MCF 10A (cell line): ENCODE measurements at regions not wholly inside any gene's neighbourhood (a gene's known extent, or its start where the extent isn't known, plus 50 kb on each side); places are given as distances from the start of the nearest gene placed in this dataset.

ENCODE experiments used
- BruUV-seq: library from RNA; stranded (reverse); fragments of 400-500 nt; replicated peaks from 2 replicates; lab custom pipeline; 2021; lab: Mats Ljungman, UMichigan
- CTCF ChIA-PET: fragments of 300-600 bp; sonication (Branson Sonifier 250); formaldehyde crosslinking; extraction: SDS; loops from one replicate; lab custom pipeline; 2021; ENCODE audit warnings: antibody characterized with exemption, inconsistent platforms; lab: Yijun Ruan, JAX
- POLR2A ChIA-PET: fragments of 300-600, 350-650 bp; sonication (Branson Sonifier 250); formaldehyde crosslinking; extraction: SDS; loops from one replicate; lab custom pipeline; 2020; ENCODE audit warnings: antibody characterized with exemption, inconsistent platforms; lab: Yijun Ruan, JAX
- DNase-seq: peaks from one replicate; pipeline ENCODE4 v3.0.0-alpha.2; 2018; ENCODE audit not compliant: unreplicated experiment
- H3K27ac Mint-ChIP-seq: one replicate; pipeline ENCODE4 v1.8.0; 2022; ENCODE audit warnings: mild to moderate bottlenecking, low read depth, mixed read lengths; ENCODE audit not compliant: unreplicated experiment
- H3K27me3 Mint-ChIP-seq: one replicate; pipeline ENCODE4 v1.8.0; 2022; ENCODE audit warnings: mixed read lengths; ENCODE audit not compliant: insufficient read depth, unreplicated experiment
- H3K36me3 Mint-ChIP-seq: one replicate; pipeline ENCODE4 v1.8.0; 2022; ENCODE audit warnings: mild to moderate bottlenecking, moderate library complexity, mixed read lengths; ENCODE audit not compliant: insufficient read depth, unreplicated experiment
- H3K4me1 Mint-ChIP-seq: one replicate; pipeline ENCODE4 v1.8.0; 2022; ENCODE audit warnings: mixed read lengths; ENCODE audit not compliant: insufficient read depth, unreplicated experiment
- H3K4me3 Mint-ChIP-seq: one replicate; pipeline ENCODE4 v1.8.0; 2022; ENCODE audit warnings: mild to moderate bottlenecking, moderate library complexity, mixed read lengths; ENCODE audit not compliant: unreplicated experiment
- H3K9me3 Mint-ChIP-seq: one replicate; pipeline ENCODE4 v1.8.0; 2022; ENCODE audit warnings: mixed read lengths; ENCODE audit not compliant: unreplicated experiment
- CTCF ChIP-seq: fragments of 200-600 bp; IDR thresholded peaks from one replicate; pipeline ENCODE4 v1.8.0; 2022; ENCODE audit warnings: antibody characterized with exemption, mild to moderate bottlenecking; ENCODE audit not compliant: unreplicated experiment
- intact Hi-C: fragments of 100-400 bp; cut with micrococcal nuclease; formaldehyde crosslinking; loops from 2 replicates; pipeline ENCODE4 v1.14.1; 2022

DNA sequence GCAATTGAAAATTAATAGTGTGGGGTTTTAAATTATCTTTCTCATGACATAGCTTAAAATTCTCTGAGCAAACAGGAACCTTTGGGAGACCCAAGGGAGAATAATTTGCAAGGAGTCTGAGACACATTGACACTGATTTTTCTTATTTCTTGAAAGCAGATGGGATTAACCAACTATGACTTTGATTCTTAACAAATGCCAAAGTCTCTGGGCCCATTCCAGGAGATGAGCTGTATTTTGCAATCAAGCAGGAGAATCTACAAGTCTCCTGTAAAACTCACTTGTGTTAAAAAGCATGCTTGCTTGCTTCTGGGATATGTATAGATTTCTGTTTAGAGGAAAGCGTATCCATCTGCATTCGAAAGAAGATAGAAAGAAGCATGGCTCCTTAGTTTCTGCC lies 71.3 kb upstream of the STT3B start:
- POLR2A ChIA-PET = interaction anchor here (1.9 kb wide), 1 partner anchor 72 kb away, joined by 4 read pairs; the partner anchor contains the start of gene STT3B
- H3K4me1 Mint-ChIP-seq = peaks cover 8% of the 10 kb centered on the region
- CTCF ChIA-PET = no interaction called here
- no peaks in the 10 kb centered on the region for H3K9me3 Mint-ChIP-seq
- no peak for TF ChIP-seq CTCF
- intact Hi-C loops = no loop called here
- no peaks in the 10 kb centered on the region for H3K27me3 Mint-ChIP-seq
- no peak for DNase-seq
- BruUV-seq = no TSS peak
- no peak overlapping the region for H3K4me3 Mint-ChIP-seq
- H3K27ac Mint-ChIP-seq = no peak overlapping the region
- H3K36me3 Mint-ChIP-seq = no peaks in the 10 kb centered on the region

DNA sequence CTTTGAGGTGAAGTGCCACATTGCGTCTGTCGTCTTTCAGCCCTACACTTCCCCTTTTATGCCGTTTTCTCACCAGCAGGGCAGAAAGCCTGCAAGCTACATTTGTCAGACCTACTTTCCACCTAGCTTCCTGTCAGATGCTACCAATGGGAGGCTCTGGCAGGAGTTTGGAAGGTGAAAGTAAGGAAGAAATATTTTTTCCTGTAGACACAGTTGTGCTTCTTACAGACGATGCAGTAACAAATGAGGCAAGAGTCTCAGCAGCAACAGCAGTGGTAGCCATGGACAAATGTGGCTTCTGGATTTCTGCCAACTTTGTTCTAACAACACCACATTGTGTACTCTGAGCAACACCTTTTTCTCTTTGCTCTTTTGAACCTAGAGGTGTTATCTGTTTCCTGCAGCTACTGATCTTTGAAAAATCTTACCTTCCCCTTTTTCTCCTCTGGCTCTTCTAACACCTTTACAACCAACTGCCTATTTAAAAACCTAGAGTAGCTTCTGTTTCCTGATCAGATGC lies 70.6 kb upstream of the STT3B start:
- H3K9me3 Mint-ChIP-seq = no peaks in the 10 kb centered on the region
- H3K27ac Mint-ChIP-seq = no peak overlapping the region
- intact Hi-C loops = no loop called here
- TF ChIP-seq CTCF = no peak
- ChIA-PET POLR2A (interaction anchor here (1.9 kb wide), 1 partner anchor 71 kb away, joined by 4 read pairs; the partner anchor contains the start of gene STT3B), CTCF (no interaction called here)
- DNase-seq = peak; percentile 51
- H3K4me3 Mint-ChIP-seq = no peak overlapping the region
- no peaks in the 10 kb centered on the region for H3K36me3 Mint-ChIP-seq
- peaks cover 8% of the 10 kb centered on the region for H3K4me1 Mint-ChIP-seq
- H3K27me3 Mint-ChIP-seq = no peaks in the 10 kb centered on the region
- no TSS peak for BruUV-seq

DNA sequence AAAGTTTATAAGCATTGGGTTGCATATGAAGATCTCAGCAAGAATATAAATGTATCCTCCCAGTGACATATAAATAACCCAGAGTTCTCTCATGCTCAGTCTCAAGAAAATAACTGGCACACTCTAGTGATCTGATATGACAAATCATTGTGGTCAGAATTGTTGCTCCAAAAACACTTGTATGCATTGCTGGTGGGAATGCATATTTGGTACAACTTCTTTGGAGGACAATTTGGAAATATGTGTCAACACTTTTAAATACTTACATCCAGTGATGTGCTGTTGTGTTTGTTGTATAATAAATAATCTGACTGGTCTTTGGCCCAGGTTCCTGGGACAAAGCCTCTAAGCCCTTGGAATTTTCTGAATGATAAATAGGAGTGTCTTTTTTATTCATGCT lies 66.7 kb upstream of the STT3B start:
- no peak for TF ChIP-seq CTCF
- POLR2A ChIA-PET = interaction anchor here (0.6 kb wide), 1 partner anchor 344 kb away, joined by 3 read pairs; no protein-coding TSS in a partner anchor

GRCh38 chr3:31466866-31467265 lies 65.9 kb upstream of the STT3B start:
- Mint-ChIP-seq H3K4me3 (no peak overlapping the region), H3K27me3 (no peaks in the 10 kb centered on the region), H3K27ac (no peak overlapping the region), H3K36me3 (no peaks in the 10 kb centered on the region), H3K9me3 (no peaks in the 10 kb centered on the region), H3K4me1 (peaks cover 6% of the 10 kb centered on the region)
- POLR2A ChIA-PET = no interaction called here
- no TSS peak for BruUV-seq
- no peak for TF ChIP-seq CTCF
- intact Hi-C loops = no loop called here
- CTCF ChIA-PET = no interaction called here
- no peak for DNase-seq

More for the DNA sequence above, 66.7 kb upstream of the STT3B start:
- no TSS peak for BruUV-seq
- CTCF ChIA-PET = interaction anchor here (0.6 kb wide), 1 partner anchor 491 kb away, joined by 3 read pairs; no protein-coding TSS in a partner anchor
- Mint-ChIP-seq H3K36me3 (no peaks in the 10 kb centered on the region), H3K4me3 (no peak overlapping the region), H3K4me1 (peaks cover 8% of the 10 kb centered on the region), H3K9me3 (no peaks in the 10 kb centered on the region), H3K27me3 (no peaks in the 10 kb centered on the region), H3K27ac (no peak overlapping the region)
- peak; percentile 37 for DNase-seq
- intact Hi-C loops = no loop called here
